Neural progenitor cell (in vitro differentiated cells): ENCODE measurements at regions not wholly inside any gene's neighbourhood (a gene's known extent, or its start where the extent isn't known, plus 50 kb on each side); places are given as distances from the start of the nearest gene placed in this dataset.
"Not testable (repeated sequence)": the region's sequence is repeated elsewhere in the genome, so short reads cannot be mapped to it uniquely, and the experiment has no call there.

Experiments
- CTCF ChIP-seq: fragments of 200-600 bp; sonication (generic); IDR thresholded peaks from 2 replicates; pipeline ENCODE4 v1.5.1; 2017; ENCODE audit warnings: antibody characterized with exemption, mild to moderate bottlenecking
- EZH2 ChIP-seq: fragments of 200-600 bp; sonication (generic); IDR thresholded peaks from 2 replicates; pipeline ENCODE4 v1.6.1; 2017; ENCODE audit warnings: antibody characterized with exemption, mild to moderate bottlenecking, moderate library complexity
- EZH2phosphoT487 ChIP-seq: fragments of 200-600 bp; sonication (generic); IDR thresholded peaks from 2 replicates; pipeline ENCODE4 v1.6.1; 2017; ENCODE audit warnings: antibody characterized with exemption

GRCh38 chr2:156781677-156782076 lies 345.5 kb downstream of the GPD2 start:
- not testable (repeated sequence) for TF ChIP-seq CTCF, EZH2, EZH2phosphoT487
